Esophagus squamous epithelium (tissue), 4 donors: ENCODE measurements at regions not wholly inside any gene's neighbourhood (a gene's known extent, or its start where the extent isn't known, plus 50 kb on each side); places are given as distances from the start of the nearest gene placed in this dataset.

Experiments
- POLR2A ChIP-seq, 4 donors: fragments of 450-650 bp; IDR thresholded peaks; one replicate each; pipeline ENCODE4 v1.6.1; 2017; ENCODE audit warnings: antibody characterized with exemption in 4 of 4, mild to moderate bottlenecking in 4 of 4, moderate library complexity in 3 of 4
- TF ChIP-seq, protein P1 (sequence below), 6 experiments: fragments of 450-650 bp in 4 of 6; fragments of 200-600 bp in 2 of 6; sonication (generic) in 2 of 6; IDR thresholded peaks; one replicate each; pipeline ENCODE4 v1.5.1; 2016 to 2019; ENCODE audit warnings: antibody characterized with exemption in 6 of 6, mild to moderate bottlenecking in 4 of 6, moderate library complexity in 4 of 6

DNA sequence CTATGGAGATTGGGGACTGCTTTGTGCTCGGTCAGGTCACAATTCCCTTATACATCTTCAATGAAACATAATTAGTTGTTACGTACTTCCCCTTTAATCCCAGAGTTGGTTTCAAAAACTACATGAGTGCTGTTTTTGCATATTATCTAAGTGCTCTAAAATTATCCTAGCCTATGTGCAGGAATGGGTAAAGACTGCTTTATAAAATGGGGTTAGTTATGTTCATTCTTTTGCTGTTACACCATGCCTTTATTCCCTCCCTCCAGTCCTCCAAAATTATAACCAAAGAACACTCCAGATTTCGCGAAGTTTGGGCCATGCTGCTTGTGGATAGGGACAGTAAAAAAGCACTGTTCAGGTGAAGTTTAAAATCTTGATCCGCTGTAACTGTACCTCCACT, 173.9 kb upstream of the SNX7 start:
- TF ChIP-seq, protein P1, sequence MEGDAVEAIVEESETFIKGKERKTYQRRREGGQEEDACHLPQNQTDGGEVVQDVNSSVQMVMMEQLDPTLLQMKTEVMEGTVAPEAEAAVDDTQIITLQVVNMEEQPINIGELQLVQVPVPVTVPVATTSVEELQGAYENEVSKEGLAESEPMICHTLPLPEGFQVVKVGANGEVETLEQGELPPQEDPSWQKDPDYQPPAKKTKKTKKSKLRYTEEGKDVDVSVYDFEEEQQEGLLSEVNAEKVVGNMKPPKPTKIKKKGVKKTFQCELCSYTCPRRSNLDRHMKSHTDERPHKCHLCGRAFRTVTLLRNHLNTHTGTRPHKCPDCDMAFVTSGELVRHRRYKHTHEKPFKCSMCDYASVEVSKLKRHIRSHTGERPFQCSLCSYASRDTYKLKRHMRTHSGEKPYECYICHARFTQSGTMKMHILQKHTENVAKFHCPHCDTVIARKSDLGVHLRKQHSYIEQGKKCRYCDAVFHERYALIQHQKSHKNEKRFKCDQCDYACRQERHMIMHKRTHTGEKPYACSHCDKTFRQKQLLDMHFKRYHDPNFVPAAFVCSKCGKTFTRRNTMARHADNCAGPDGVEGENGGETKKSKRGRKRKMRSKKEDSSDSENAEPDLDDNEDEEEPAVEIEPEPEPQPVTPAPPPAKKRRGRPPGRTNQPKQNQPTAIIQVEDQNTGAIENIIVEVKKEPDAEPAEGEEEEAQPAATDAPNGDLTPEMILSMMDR (IDR thresholded peaks at IDR 0.05), result no peak
- no peak for TF ChIP-seq POLR2A (IDR thresholded peaks at IDR 0.05)
